ENCODE measurements at regions not wholly inside any gene's neighbourhood (a gene's known extent, or its start where the extent isn't known, plus 50 kb on each side); places are given as distances from the start of the nearest gene placed in this dataset.

DNA sequence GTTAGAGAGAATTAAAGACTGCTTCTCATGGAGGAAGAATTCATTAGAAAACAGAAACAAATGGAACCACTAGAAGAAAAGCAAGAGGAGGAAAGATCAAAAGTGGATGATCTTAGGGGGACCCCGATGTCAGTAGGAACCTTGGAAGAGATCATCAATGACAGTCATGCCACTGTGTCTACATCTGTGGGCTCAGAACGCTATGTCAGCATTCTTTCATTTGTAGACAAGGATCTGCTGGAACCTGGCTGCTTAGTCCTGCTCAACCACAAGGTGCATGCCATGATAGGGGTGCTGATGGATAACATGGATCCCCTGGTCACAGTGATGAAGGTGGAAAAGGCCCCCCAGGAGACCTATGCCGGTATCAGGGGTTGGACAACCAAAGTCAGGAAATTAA lies 154.4 kb upstream of the CHRM2 start:
- TF ChIP-seq, protein P1, sequence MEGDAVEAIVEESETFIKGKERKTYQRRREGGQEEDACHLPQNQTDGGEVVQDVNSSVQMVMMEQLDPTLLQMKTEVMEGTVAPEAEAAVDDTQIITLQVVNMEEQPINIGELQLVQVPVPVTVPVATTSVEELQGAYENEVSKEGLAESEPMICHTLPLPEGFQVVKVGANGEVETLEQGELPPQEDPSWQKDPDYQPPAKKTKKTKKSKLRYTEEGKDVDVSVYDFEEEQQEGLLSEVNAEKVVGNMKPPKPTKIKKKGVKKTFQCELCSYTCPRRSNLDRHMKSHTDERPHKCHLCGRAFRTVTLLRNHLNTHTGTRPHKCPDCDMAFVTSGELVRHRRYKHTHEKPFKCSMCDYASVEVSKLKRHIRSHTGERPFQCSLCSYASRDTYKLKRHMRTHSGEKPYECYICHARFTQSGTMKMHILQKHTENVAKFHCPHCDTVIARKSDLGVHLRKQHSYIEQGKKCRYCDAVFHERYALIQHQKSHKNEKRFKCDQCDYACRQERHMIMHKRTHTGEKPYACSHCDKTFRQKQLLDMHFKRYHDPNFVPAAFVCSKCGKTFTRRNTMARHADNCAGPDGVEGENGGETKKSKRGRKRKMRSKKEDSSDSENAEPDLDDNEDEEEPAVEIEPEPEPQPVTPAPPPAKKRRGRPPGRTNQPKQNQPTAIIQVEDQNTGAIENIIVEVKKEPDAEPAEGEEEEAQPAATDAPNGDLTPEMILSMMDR (IDR thresholded peaks at IDR 0.05) = no peak
- DNase-seq (ENCODE audit: low spot score) (no peak), ATAC-seq (ENCODE audit: low FRiP score) (no peak)

DNA sequence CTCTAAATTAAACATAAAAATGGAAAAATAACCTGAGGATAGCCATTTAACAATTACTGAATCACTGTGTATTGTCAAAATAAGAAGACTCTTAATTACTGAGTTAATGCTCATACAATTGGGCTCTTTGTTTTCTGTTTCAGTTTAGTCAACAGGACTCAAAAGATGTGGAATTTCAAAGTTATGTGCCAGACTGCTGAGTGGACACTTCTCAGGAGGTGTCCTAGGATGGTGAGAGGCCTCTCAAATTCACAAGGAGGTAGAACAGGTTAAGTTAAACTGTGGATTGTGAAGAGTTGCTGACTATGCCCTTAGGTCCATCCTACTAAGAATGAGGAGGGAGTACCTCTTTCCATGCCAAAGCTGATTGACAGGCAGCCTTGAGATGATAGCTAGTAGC lies 157.7 kb upstream of the CHRM2 start:
- ATAC-seq (ENCODE audit: low FRiP score) (no peak), DNase-seq (ENCODE audit: low spot score) (no peak)
- TF ChIP-seq, protein P1 (IDR thresholded peaks at IDR 0.05) = no peak

DNA sequence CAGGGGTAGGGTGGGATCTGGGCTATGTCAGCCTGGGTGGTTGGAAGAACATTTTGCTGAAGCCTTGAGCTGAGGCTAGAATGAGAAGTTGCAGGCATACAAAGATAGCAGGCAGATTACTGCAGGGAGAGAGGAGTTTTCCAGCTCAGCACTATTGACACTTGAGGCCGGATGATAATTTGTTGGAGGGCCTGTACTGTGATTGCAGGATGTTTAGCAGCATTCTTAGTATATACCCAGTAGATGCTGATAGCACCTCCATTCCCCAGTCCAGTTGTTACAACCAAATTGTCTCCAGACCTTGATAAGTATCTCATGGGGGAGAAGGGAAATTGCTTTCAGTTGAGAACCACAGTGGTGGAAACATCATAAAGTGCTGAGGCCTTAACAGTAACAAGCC lies 158.6 kb upstream of the CHRM2 start:
- TF ChIP-seq, protein P1 (IDR thresholded peaks at IDR 0.05) = no peak
- ATAC-seq (ENCODE audit: low FRiP score) (no peak), DNase-seq (ENCODE audit: low spot score) (no peak)

DNA sequence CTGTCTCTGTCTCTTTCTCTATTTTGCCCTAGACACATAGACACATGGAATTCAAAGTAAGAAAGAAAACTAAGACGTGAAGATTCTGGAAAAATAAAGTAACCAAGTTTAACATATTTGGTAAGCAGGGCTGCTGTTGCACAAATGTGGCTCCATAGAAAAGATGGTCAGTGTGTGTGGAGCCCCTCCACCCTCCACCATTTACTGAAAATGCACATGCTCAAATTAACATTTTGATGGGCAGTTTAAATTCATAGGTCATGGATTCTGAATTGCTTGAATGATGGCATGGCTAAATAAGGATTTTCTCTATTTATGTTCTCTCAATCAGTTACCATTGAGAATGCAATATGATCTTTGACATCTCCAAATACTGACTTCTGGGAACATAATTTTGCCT lies 165.5 kb upstream of the CHRM2 start:
- TF ChIP-seq, protein P1 (IDR thresholded peaks at IDR 0.05) = no peak
- ATAC-seq (ENCODE audit: low FRiP score) (no peak), DNase-seq (ENCODE audit: low spot score) (no peak)

DNA sequence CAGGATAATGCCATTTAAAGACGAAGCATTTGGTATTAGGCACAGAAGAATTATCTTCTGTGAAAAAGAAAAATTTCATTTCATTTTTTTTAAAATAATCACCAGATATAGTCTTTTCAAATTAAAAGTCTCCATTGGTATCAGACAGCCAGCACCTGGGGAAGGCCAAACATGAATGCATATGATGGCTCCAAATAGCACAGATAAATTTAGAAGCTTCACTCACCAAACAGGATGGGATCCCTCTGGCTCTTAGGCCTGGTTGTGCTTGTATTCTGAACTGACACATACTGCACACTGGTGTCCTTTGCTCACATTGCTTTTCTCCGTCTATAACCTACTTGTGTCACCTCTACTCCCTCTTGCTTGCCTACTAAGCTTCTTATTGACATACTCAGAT lies 169.5 kb upstream of the CHRM2 start:
- ATAC-seq (ENCODE audit: low FRiP score) = no peak

DNA sequence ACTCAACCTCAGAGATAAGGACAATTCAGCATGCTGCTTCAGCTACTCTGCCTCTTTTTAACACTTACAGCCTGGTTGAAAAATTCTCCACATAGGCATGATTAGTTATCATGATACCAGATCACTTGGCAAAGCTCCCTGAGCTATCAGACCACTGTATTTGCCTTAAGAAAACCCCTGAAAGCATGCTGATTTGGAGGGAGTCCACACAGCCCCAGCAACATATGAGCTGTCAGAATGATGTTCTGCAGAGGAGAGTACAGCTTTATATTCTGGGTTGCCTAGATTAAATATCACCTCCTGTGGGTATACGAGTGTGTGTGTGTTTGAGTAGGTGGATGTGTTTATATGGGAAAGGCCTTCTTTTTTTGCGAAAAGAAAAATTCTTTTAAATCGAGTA lies 170.2 kb upstream of the CHRM2 start:
- TF ChIP-seq, protein P1 (IDR thresholded peaks at IDR 0.05) = no peak
- DNase-seq (ENCODE audit: low spot score) = no peak
- no peak for ATAC-seq (ENCODE audit: low FRiP score)

More for the DNA sequence above, 169.5 kb upstream of the CHRM2 start:
- DNase-seq (ENCODE audit: low spot score) = no peak
- TF ChIP-seq, protein P1 (IDR thresholded peaks at IDR 0.05) = no peak

DNA sequence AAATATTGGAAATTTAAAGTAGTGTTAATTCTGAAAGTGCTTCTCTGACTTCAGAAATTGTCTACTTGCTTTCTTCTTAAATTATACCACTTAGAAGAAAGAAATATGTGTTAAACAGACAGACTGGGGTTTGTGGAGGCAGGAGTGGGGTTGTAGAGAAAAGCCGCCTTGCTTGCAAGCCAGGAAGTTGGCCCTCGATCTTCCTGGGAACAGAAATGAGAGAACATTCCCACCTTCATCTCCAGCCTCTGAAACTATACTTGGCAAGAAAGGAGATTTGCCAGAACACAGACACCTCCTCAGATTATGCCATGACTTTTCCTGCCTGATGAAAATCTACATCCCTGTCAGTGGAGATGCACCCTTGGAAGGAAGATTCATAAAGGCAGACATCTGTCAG lies 171.2 kb upstream of the CHRM2 start:
- ATAC-seq (ENCODE audit: low FRiP score) = no peak
- TF ChIP-seq, protein P1 (IDR thresholded peaks at IDR 0.05) = no peak
- DNase-seq (ENCODE audit: low spot score) = no peak

Measured in omental fat pad (tissue), 3 donors.